AG09319 (cell line): ENCODE measurements at regions not wholly inside any gene's neighbourhood (a gene's known extent, or its start where the extent isn't known, plus 50 kb on each side); places are given as distances from the start of the nearest gene placed in this dataset.
A peak's percentile ranks its signal among the peaks of the same experiment; 100 is the strongest.

Source experiments
- DNase-seq: peaks from one replicate; pipeline ENCODE4 v3.0.0-alpha.2; 2010; ENCODE audit warnings: low read depth; ENCODE audit errors: extremely low read depth
- TF ChIP-seq, protein P1 (sequence below): IDR thresholded peaks from 2 replicates; pipeline ENCODE4 v1.5.1; 2011; ENCODE audit warnings: low read depth, mild to moderate bottlenecking, inconsistent platforms, low read length, moderate library complexity

DNA sequence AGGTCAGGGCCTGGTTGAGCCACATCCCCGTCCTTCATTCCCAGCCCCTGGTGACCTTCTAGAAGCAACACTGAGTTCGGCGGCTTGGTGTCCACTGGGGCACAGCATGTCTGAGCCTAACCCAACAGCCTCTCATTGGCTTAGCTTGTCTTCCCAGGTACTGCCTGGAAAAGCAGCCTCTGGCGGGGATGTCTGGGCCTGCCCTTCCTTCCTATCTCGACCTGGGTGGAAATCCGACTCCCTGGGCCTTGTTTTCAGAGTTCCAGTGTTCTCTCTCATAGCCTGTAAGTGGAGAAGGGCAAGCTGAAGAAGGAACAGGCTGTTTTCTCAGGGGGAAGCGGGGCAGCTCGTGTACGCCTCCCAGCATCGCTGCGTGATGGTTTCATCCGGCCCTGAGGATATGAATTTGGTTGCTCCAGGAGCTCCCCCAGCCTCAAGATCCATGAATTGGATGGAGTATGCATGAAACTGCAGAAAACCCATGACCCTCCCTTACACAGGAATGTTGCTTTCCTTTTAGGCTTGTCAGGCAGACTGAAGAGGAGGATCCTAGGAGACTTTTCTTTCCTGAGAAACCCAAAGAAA is 116.5 kb upstream of the IRF2BP2 start:
- no peak for DNase-seq
- TF ChIP-seq, protein P1, sequence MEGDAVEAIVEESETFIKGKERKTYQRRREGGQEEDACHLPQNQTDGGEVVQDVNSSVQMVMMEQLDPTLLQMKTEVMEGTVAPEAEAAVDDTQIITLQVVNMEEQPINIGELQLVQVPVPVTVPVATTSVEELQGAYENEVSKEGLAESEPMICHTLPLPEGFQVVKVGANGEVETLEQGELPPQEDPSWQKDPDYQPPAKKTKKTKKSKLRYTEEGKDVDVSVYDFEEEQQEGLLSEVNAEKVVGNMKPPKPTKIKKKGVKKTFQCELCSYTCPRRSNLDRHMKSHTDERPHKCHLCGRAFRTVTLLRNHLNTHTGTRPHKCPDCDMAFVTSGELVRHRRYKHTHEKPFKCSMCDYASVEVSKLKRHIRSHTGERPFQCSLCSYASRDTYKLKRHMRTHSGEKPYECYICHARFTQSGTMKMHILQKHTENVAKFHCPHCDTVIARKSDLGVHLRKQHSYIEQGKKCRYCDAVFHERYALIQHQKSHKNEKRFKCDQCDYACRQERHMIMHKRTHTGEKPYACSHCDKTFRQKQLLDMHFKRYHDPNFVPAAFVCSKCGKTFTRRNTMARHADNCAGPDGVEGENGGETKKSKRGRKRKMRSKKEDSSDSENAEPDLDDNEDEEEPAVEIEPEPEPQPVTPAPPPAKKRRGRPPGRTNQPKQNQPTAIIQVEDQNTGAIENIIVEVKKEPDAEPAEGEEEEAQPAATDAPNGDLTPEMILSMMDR: no peak

DNA sequence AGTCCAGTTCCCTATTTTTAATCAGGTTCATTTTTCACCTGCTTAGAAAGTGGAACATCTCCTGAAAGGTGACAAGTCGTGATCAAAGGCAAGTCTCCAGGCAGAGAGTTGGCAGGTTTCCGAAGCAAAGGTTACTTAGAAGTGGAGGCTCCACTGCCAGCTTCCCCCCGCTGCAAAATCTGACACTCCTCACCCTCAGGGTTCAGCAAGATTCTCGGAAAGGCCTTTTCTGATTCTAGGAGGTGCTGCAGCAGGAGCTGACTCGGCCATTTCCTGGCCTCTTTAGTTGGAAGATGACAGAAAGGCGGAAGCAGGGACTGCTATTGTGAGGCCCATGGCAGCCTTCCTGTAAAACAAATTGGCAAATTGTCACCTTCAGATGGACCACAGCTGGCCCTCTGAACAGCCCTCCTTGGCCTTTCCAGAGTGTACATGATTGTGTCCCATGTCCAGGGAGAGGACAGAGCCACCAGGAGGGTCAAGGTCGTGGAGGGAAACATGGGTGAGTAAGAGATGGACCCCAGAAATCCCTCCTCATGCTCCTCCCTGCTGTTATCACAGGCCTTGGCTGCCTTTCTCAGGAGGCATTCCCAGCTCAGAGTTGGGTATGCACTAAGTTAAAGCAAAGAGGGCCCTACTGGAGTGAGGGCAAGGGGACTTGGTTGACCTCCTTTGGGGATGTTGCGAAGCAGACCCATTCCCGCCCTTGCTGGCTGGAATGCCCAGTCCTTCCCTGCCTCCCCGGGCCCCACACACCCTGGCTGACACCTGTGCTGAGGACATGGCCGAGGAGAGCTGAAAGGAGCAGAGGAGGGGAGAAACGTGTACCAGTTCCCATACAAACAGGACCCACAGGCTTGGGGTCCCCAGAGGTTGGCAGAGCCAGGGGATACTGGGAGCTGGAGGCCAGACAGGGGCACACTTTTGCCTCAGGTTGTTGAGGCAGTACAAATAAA is 115.5 kb upstream of the IRF2BP2 start:
- DNase-seq: no peak
- TF ChIP-seq, protein P1: no peak

DNA sequence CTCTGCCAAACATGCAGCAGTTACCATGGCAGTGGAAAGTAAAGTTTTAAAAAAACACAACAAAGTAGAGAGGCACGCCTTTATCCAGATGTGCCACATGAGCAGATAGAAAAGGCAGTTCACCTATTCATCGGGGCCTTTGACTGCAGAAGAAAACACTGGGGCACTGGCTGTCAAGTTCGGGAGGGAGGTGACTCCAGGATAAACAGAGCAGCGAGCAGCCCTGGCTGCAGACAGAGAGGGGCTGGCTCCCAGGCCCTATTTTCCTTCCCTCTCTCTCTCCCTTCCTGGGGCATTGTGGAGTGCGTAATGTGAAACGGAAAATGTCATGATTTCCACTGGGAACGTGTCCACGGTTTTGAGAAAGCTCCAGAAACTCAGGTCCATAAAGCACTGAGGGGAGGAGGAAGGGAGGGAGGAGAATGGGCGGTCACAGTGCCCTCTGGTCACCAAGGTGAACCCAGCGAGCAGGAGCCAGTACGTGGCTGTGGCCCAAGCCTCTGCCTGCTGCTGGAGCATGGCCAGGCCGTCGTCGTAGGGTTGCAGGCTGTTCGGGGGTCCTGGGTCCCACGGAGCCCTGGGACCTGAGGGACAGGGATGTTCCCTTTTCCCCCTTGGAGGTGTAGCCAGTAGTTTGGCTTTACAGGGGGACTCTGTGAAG is 114.7 kb upstream of the IRF2BP2 start:
- DNase-seq: no peak
- TF ChIP-seq, protein P1: no peak

DNA sequence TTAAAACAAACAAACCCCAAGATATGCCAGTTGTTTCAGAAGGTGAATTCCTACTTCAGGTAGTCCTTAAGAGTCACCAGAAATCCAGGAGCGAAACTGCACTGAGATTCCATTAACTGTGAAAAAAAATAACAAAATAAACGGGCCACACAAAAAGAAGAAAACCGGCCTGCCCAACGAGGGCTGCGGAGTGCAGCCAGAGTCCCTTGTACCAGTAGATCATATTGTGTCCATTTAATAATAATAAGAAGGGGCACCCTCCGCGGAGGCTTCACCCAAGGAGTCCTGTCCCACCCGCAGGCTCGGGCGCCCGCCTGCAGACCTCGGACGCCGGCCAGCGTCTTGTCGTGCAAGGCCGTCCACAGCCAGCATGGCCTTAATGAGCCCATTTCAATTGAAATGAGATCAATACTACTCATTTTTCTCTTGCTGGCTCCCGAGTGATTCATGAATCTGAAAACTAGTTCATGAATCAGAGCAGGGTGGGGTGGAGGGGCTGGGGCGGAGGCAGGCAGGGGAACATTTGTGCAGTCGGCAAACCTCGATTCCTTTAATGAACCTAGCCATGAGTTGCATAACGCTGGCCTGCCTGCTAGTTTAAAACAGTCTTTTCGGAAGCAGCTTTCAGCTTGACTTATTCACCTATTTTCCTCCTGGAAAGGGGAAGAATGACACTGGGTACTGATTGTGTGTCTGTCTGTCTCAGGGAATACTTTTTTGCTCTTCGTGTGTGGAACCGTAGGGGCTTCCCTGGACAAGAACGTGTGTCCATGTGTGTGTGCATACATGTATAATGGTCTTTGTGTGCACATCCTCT is 113.1 kb upstream of the IRF2BP2 start:
- DNase-seq: peak; percentile 79
- TF ChIP-seq, protein P1: no peak

DNA sequence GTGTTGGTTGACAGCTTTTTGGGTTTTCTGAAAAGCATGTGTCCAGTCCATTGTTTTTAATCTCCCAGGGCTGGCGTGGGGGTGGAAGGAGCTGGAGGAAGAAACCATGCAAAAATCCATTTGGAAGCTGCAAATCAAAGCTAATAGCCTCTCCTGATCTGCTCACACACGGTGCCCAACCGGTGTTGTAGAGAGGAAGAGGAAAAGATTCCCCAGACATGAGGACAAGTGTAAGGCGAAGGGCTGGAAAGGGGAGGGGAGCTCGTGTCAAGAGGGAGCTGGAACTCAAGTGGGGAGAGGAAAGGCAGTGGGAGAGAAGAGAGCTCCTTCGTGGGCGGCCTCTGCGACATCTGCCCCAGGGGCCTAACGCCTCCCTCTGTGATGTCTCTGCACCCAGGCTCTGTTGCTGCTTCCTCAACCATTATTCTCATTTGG is 112.3 kb upstream of the IRF2BP2 start:
- no peak for DNase-seq
- TF ChIP-seq, protein P1: no peak

DNA sequence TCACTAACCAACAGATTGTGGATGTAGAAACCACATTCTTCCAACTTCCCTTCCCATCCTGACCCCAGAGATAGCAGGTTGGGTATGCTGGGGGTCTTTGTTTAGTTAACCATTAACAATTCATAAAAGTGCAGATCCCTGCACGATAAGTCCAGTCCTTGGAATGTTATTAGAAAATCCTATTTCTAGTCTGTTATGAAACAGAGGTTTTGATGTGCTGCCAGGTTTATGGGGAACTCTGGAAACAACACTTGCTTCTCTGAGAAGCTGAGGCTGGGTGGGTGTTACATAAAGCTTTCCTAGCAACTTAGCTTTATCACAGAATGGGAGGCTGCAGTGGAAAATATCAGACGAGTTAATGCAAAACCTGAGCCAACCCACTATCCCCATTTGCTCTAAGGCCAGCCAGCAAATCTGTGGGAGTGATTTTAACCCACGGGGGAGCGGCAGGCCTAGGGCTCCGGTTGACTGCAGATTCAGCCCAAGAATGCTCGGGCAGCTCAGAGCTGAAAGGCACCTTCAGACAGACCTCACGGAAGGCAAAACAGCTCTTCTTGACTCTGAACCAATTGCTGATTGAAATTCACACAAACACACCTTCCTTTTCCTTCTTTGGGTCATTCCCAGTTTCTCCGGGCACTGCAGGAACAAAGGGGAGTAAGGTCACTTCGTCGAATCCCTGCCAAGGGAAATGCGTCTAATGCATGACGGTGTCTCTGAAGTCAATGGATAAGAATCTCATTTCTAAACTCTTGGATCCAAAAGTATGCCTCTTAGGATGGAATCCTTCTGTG is 111.7 kb upstream of the IRF2BP2 start:
- TF ChIP-seq, protein P1: no peak
- DNase-seq: peak; percentile 76
